ENCODE measurements at regions not wholly inside any gene's neighbourhood (a gene's known extent, or its start where the extent isn't known, plus 50 kb on each side); places are given as distances from the start of the nearest gene placed in this dataset.

DNA sequence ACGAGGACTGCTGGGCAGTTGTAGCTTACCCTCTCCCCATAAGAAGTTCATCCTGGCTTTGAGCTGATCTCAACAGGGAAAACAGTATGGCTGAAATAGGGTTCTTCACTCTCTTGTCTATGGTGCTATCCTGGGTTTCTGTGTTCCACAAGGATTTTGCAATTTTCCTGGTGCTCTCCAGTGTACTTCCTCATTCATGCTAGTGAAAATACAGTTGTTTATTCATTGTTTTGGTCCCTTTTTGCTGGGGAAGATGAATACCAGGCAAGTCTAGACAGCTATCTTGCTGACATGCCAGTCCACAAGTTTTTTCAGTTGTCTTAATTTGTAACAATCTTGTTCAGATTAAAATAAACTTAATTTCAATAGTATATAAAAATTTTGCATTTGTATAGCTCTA lies 306.5 kb downstream of the DLEU7 start:
- TF ChIP-seq POLR2AphosphoS5 (IDR thresholded peaks at IDR 0.05), result no peak
- TF ChIP-seq, protein P1, sequence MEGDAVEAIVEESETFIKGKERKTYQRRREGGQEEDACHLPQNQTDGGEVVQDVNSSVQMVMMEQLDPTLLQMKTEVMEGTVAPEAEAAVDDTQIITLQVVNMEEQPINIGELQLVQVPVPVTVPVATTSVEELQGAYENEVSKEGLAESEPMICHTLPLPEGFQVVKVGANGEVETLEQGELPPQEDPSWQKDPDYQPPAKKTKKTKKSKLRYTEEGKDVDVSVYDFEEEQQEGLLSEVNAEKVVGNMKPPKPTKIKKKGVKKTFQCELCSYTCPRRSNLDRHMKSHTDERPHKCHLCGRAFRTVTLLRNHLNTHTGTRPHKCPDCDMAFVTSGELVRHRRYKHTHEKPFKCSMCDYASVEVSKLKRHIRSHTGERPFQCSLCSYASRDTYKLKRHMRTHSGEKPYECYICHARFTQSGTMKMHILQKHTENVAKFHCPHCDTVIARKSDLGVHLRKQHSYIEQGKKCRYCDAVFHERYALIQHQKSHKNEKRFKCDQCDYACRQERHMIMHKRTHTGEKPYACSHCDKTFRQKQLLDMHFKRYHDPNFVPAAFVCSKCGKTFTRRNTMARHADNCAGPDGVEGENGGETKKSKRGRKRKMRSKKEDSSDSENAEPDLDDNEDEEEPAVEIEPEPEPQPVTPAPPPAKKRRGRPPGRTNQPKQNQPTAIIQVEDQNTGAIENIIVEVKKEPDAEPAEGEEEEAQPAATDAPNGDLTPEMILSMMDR (IDR thresholded peaks at IDR 0.05), result no peak

Measured in prostate gland (tissue), 2 donors.